Lower leg skin (tissue), 3 donors: ENCODE measurements at regions not wholly inside any gene's neighbourhood (a gene's known extent, or its start where the extent isn't known, plus 50 kb on each side); places are given as distances from the start of the nearest gene placed in this dataset.

Experiments used
- POLR2A ChIP-seq, 2 donors: fragments of 450-650 bp; IDR thresholded peaks; one replicate each; pipeline ENCODE4 v1.6.1; 2016 to 2017; ENCODE audit warnings: antibody characterized with exemption in 2 of 2, mild to moderate bottlenecking in 1 of 2, moderate library complexity in 1 of 2
- TF ChIP-seq, protein P1 (sequence below), 3 donors: fragments of 450-650 bp; IDR thresholded peaks; one replicate each; pipeline ENCODE4 v1.5.1; 2016; ENCODE audit warnings: antibody characterized with exemption in 3 of 3, mild to moderate bottlenecking in 3 of 3, moderate library complexity in 2 of 3

DNA sequence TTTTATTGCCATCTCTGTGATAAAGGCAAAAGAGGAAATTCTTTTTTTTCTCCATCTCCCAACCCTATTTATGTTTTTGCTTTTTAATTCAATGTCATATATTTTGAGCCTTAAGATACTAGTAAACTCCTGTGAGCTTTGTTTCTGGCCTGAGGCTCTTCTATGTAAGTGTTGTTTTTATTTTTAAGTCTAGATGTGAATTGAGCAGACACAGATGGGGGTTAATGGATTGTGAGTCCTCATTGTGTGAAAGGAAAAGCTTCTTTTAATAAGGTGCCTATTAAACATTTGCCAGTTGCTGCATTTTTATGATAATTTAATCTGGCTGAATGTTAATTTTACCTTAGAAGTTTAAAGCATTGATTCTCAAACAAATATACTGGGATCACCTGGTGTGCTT is 2337.9 kb upstream of the RAG2 start:
- TF ChIP-seq, protein P1, sequence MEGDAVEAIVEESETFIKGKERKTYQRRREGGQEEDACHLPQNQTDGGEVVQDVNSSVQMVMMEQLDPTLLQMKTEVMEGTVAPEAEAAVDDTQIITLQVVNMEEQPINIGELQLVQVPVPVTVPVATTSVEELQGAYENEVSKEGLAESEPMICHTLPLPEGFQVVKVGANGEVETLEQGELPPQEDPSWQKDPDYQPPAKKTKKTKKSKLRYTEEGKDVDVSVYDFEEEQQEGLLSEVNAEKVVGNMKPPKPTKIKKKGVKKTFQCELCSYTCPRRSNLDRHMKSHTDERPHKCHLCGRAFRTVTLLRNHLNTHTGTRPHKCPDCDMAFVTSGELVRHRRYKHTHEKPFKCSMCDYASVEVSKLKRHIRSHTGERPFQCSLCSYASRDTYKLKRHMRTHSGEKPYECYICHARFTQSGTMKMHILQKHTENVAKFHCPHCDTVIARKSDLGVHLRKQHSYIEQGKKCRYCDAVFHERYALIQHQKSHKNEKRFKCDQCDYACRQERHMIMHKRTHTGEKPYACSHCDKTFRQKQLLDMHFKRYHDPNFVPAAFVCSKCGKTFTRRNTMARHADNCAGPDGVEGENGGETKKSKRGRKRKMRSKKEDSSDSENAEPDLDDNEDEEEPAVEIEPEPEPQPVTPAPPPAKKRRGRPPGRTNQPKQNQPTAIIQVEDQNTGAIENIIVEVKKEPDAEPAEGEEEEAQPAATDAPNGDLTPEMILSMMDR (IDR thresholded peaks at IDR 0.05) = no peak
- no peak for TF ChIP-seq POLR2A (IDR thresholded peaks at IDR 0.05)
